ENCODE measurements at regions not wholly inside any gene's neighbourhood (a gene's known extent, or its start where the extent isn't known, plus 50 kb on each side); places are given as distances from the start of the nearest gene placed in this dataset.

GRCh38 chr18:43961722-43962121, 684.4 kb upstream of the SYT4 start:
- intact Hi-C loops (cut with DNase I; ENCODE audit: low total_unique reads) = no loop called here
- Histone ChIP-seq H3K4me3 (no peak overlapping the region), H3K27ac (no peak overlapping the region), H3K36me3 (no peaks in the 10 kb centered on the region), H3K27me3 (no peaks in the 10 kb centered on the region), H3K9me3 (no peaks in the 10 kb centered on the region), H3K4me1 (no peaks in the 10 kb centered on the region)
- TF ChIP-seq, protein P1, sequence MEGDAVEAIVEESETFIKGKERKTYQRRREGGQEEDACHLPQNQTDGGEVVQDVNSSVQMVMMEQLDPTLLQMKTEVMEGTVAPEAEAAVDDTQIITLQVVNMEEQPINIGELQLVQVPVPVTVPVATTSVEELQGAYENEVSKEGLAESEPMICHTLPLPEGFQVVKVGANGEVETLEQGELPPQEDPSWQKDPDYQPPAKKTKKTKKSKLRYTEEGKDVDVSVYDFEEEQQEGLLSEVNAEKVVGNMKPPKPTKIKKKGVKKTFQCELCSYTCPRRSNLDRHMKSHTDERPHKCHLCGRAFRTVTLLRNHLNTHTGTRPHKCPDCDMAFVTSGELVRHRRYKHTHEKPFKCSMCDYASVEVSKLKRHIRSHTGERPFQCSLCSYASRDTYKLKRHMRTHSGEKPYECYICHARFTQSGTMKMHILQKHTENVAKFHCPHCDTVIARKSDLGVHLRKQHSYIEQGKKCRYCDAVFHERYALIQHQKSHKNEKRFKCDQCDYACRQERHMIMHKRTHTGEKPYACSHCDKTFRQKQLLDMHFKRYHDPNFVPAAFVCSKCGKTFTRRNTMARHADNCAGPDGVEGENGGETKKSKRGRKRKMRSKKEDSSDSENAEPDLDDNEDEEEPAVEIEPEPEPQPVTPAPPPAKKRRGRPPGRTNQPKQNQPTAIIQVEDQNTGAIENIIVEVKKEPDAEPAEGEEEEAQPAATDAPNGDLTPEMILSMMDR (IDR thresholded peaks at IDR 0.05) = no peak
- DNase-seq = no peak

DNA sequence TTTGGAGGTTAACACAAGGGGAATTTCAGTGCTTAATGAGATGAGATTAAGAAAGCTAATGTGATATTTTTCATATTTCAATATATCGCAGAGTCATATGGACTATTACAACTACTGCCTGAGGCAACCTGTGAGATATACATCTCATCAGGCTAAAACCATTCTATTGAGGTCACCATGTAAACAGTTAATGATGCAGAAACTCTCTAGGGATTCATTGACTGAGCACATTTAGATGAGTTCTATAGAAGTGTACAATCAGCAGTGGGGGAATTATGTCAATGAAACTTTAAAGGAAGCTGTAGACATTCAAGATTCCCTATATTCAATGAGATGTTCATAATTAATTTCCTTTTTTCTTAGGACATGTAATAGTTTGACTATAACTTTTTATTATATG, 687.4 kb upstream of the SYT4 start:
- H3K27ac ChIP-seq = no peak overlapping the region
- TF ChIP-seq, protein P1 (IDR thresholded peaks at IDR 0.05) = no peak
- no peaks in the 10 kb centered on the region for H3K27me3 ChIP-seq
- no peaks in the 10 kb centered on the region for H3K9me3 ChIP-seq
- no peaks in the 10 kb centered on the region for H3K36me3 ChIP-seq
- no peaks in the 10 kb centered on the region for H3K4me1 ChIP-seq
- H3K4me3 ChIP-seq = no peak overlapping the region
- no peak for DNase-seq
- intact Hi-C loops (cut with DNase I; ENCODE audit: low total_unique reads) = no loop called here

GRCh38 chr18:43965691-43966090, 688.4 kb upstream of the SYT4 start:
- no peak for DNase-seq
- no peaks in the 10 kb centered on the region for H3K4me1 ChIP-seq
- no peaks in the 10 kb centered on the region for H3K36me3 ChIP-seq
- no peaks in the 10 kb centered on the region for H3K27me3 ChIP-seq
- no peak overlapping the region for H3K4me3 ChIP-seq
- no peak overlapping the region for H3K27ac ChIP-seq
- TF ChIP-seq, protein P1 (IDR thresholded peaks at IDR 0.05) = no peak
- H3K9me3 ChIP-seq = no peaks in the 10 kb centered on the region
- intact Hi-C loops (cut with DNase I; ENCODE audit: low total_unique reads) = no loop called here

- TF ChIP-seq, protein P1 (IDR thresholded peaks at IDR 0.05) = no peak
- H3K4me1 ChIP-seq = no peaks in the 10 kb centered on the region
- intact Hi-C loops (cut with DNase I; ENCODE audit: low total_unique reads) = no loop called here
- no peaks in the 10 kb centered on the region for H3K36me3 ChIP-seq
- no peaks in the 10 kb centered on the region for H3K27me3 ChIP-seq
- no peak for DNase-seq
- H3K9me3 ChIP-seq = no peaks in the 10 kb centered on the region
- no peak overlapping the region for H3K4me3 ChIP-seq
- H3K27ac ChIP-seq = no peak overlapping the region
Observed at GRCh38 chr18:43970656-43971055, 693.4 kb upstream of the SYT4 start.

- H3K9me3 ChIP-seq = no peaks in the 10 kb centered on the region
Observed at GRCh38 chr18:43978174-43978573, 700.9 kb upstream of the SYT4 start.

More at GRCh38 chr18:43978174-43978573, 700.9 kb upstream of the SYT4 start:
- Histone ChIP-seq H3K27ac (no peak overlapping the region), H3K36me3 (no peaks in the 10 kb centered on the region), H3K4me1 (no peaks in the 10 kb centered on the region), H3K27me3 (no peaks in the 10 kb centered on the region), H3K4me3 (no peak overlapping the region)
- TF ChIP-seq, protein P1 (IDR thresholded peaks at IDR 0.05) = no peak
- intact Hi-C loops (cut with DNase I; ENCODE audit: low total_unique reads) = no loop called here
- DNase-seq = no peak

All from tibial artery (tissue), 4 donors.